Cardiac muscle cell (in vitro differentiated cells and primary cell): ENCODE measurements at regions not wholly inside any gene's neighbourhood (a gene's known extent, or its start where the extent isn't known, plus 50 kb on each side); places are given as distances from the start of the nearest gene placed in this dataset.

Experiments
- DNase-seq, 2 donors: peaks; one replicate each; pipeline versions ENCODE4 v3.0.0 to v3.0.0-alpha.2; 2010 to 2017; ENCODE audit warnings: low read depth in 1 of 2, low spot score in 1 of 2
- H3K27ac ChIP-seq: fragments of 200-600 bp; sonication (generic); 2 replicates; pipeline ENCODE4 v1.5.1; 2016
- H3K27me3 ChIP-seq: fragments of 200-600 bp; sonication (generic); 2 replicates; pipeline ENCODE4 v1.6.0; 2016; ENCODE audit warnings: control low read depth
- H3K36me3 ChIP-seq: fragments of 200-600 bp; sonication (generic); 2 replicates; pipeline ENCODE4 v1.5.1; 2016; ENCODE audit warnings: control low read depth
- H3K4me1 ChIP-seq: fragments of 200-600 bp; sonication (generic); 2 replicates; pipeline ENCODE4 v1.8.1; 2017; ENCODE audit warnings: low read depth, mild to moderate bottlenecking, mixed run types
- H3K4me3 ChIP-seq: fragments of 200-600 bp; sonication (generic); 2 replicates; pipeline ENCODE4 v1.5.1; 2016; ENCODE audit warnings: mild to moderate bottlenecking
- H3K9me3 ChIP-seq: fragments of 200-600 bp; sonication (generic); 2 replicates; pipeline ENCODE4 v1.5.1; 2017; ENCODE audit warnings: low read depth, mild to moderate bottlenecking, control low read depth
- TF ChIP-seq, protein P1 (sequence below): IDR thresholded peaks from 2 replicates; pipeline ENCODE4 v1.5.1; 2012; ENCODE audit warnings: low read depth, mild to moderate bottlenecking, low read length

GRCh38 chr12:88743946-88744685, 163.8 kb upstream of the KITLG start:
- Histone ChIP-seq H3K27me3 (no peaks in the 10 kb centered on the region), H3K27ac (no peak overlapping the region), H3K36me3 (no peaks in the 10 kb centered on the region), H3K4me3 (no peak overlapping the region), H3K4me1 (no peaks in the 10 kb centered on the region), H3K9me3 (no peaks in the 10 kb centered on the region)
- TF ChIP-seq, protein P1, sequence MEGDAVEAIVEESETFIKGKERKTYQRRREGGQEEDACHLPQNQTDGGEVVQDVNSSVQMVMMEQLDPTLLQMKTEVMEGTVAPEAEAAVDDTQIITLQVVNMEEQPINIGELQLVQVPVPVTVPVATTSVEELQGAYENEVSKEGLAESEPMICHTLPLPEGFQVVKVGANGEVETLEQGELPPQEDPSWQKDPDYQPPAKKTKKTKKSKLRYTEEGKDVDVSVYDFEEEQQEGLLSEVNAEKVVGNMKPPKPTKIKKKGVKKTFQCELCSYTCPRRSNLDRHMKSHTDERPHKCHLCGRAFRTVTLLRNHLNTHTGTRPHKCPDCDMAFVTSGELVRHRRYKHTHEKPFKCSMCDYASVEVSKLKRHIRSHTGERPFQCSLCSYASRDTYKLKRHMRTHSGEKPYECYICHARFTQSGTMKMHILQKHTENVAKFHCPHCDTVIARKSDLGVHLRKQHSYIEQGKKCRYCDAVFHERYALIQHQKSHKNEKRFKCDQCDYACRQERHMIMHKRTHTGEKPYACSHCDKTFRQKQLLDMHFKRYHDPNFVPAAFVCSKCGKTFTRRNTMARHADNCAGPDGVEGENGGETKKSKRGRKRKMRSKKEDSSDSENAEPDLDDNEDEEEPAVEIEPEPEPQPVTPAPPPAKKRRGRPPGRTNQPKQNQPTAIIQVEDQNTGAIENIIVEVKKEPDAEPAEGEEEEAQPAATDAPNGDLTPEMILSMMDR = no peak
- DNase-seq = peak in 1 of 2 donors; percentile 5

DNA sequence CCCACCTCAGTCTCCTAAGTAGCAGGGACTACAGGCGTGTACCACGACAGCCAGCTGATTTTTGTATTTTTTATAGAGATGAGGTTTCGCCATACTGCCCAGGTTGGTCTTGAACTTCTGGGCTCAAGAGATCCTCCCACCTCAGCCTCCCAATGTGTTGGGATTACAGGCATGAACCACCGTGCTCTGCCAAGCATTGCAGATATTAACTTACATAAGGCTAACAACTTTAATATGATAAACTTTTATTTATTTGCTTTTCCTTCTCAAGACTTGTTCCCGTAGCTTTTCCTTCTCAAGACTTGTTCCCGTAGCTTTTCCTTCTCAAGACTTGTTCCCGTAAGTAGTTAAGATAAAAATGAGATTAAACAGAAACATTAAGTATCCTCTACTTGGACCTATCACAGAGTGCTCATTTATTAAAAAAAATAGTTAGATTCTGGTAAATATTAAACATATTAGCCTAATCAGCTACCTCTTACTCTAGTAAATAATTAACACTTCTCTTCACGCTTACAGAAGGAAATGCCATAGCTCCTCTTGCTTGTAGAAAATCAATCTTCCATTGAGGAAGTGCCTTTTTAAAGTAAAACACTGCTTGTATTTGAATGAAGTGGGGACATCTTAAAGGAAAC, 157.7 kb upstream of the KITLG start:
- Histone ChIP-seq H3K36me3 (no peaks in the 10 kb centered on the region), H3K9me3 (no peaks in the 10 kb centered on the region), H3K4me3 (no peak overlapping the region), H3K27ac (no peak overlapping the region), H3K27me3 (no peaks in the 10 kb centered on the region), H3K4me1 (no peaks in the 10 kb centered on the region)
- no peak for DNase-seq
- TF ChIP-seq, protein P1 = no peak

DNA sequence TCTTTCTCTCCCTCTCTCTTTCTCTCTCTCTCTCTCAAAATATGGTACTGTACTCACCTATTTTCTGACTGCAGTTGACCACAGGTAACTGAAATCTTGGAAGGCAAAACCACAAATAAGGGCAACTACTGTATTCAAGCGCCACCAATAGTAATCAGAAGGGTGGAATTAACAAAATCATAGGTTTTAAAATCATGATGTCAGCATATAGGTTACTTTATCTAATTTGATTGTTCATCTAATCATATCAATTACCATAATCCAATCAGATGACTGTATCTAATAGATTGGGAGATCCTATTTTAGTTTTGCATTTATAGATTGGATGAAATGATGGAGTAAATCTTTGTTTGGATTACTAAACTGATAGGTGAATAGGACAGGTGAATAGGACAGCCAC, 155.8 kb upstream of the KITLG start:
- Histone ChIP-seq H3K4me3 (no peak overlapping the region), H3K9me3 (no peaks in the 10 kb centered on the region), H3K27ac (no peak overlapping the region), H3K4me1 (no peaks in the 10 kb centered on the region), H3K36me3 (no peaks in the 10 kb centered on the region), H3K27me3 (no peaks in the 10 kb centered on the region)
- TF ChIP-seq, protein P1 = no peak
- no peak for DNase-seq

DNA sequence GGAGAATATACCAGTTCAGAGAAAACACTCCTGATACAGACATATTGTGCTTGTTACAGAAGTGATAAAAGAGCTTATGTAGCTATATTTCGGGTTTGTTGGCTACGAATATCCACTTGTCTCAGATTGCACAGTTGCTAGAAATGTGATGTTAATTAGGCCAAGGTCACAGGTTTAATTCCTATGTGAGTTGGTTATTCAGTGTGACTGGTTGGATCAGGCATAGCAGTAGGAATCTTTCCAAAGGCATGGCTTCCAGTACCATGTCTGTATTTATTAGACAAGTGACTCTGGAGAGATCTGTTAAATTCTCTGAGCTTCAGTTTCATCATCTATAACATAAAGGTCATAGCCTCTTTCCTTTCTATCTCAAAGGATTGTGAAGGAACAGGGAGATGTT, 152.7 kb upstream of the KITLG start:
- Histone ChIP-seq H3K9me3 (no peaks in the 10 kb centered on the region), H3K27me3 (no peaks in the 10 kb centered on the region), H3K4me1 (no peaks in the 10 kb centered on the region), H3K27ac (no peak overlapping the region), H3K36me3 (no peaks in the 10 kb centered on the region), H3K4me3 (no peak overlapping the region)
- no peak for DNase-seq
- TF ChIP-seq, protein P1 = no peak

DNA sequence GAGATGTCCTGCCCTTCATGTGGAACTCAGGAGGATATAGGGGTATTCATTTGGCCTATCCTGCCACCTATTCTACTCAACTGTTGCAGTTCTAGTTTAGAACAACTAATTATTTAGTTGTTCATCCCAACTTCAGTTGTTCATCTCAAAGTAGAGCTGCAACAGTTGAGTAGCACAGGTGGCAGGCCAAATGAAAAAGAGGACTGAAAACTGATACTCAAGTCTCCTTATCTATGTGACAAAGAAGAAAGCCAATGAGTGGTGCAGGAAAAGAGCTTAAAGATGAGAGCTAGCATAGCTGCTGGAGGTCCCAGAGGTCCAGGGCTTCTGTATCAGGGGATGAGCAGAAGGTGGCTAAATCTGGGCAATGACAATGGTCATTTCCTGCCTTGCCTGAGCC, 148.9 kb upstream of the KITLG start:
- Histone ChIP-seq H3K4me1 (peaks cover 8% of the 10 kb centered on the region), H3K27me3 (no peaks in the 10 kb centered on the region), H3K9me3 (no peaks in the 10 kb centered on the region), H3K4me3 (no peak overlapping the region), H3K27ac (no peak overlapping the region), H3K36me3 (no peaks in the 10 kb centered on the region)
- TF ChIP-seq, protein P1 = no peak
- DNase-seq = no peak
